H1 (cell line): ENCODE measurements at regions not wholly inside any gene's neighbourhood (a gene's known extent, or its start where the extent isn't known, plus 50 kb on each side); places are given as distances from the start of the nearest gene placed in this dataset.

Experiments
- CTCF ChIA-PET: fragments of 300-600 bp; sonication (Branson Sonifier 250); formaldehyde crosslinking; loops from one replicate; lab custom pipeline; 2021; ENCODE audit not compliant: partially characterized antibody; lab: Charles Lee
- POLR2A ChIA-PET: fragments of 300-600 bp; sonication (Branson Sonifier 250); formaldehyde crosslinking; loops from one replicate; lab custom pipeline; 2021; ENCODE audit warnings: inconsistent platforms; ENCODE audit not compliant: partially characterized antibody; lab: Charles Lee
- DNase-seq, 2 experiments: peaks; one replicate each; pipeline versions ENCODE4 v3.0.0 to v3.0.0-alpha.2; 2010 to 2022; ENCODE audit warnings: low spot score in 2 of 2, low read depth in 1 of 2, mixed read lengths in 1 of 2
- FAIRE-seq: peaks from 2 replicates; lab custom pipeline; 2011; peaks lifted over from hg19 to GRCh38; lab: Jason Lieb, UNC
- H2AFZ ChIP-seq: 2 replicates; pipeline ENCODE4 v1.8.1; 2012; ENCODE audit warnings: low read length, inconsistent platforms
- H2AK5ac ChIP-seq: 2 replicates; pipeline ENCODE4 v1.6.1; 2013; ENCODE audit warnings: low read depth, low read length
- H2BK120ac ChIP-seq: replicated peaks from 2 replicates; pipeline ENCODE3; 2013; ENCODE audit warnings: low read depth, low read length, inconsistent platforms
- H2BK12ac ChIP-seq: 2 replicates; pipeline ENCODE4 v1.6.1; 2013; ENCODE audit warnings: low read depth, low read length
- H2BK15ac ChIP-seq: 2 replicates; pipeline ENCODE4 v1.6.1; 2013; ENCODE audit warnings: low read length
- H2BK20ac ChIP-seq: 2 replicates; pipeline ENCODE4 v1.6.1; 2013; ENCODE audit warnings: low read length
- H2BK5ac ChIP-seq: 2 replicates; pipeline ENCODE4 v1.6.1; 2013; ENCODE audit warnings: low read depth, low read length
- H3K14ac ChIP-seq: 2 replicates; pipeline ENCODE4 v1.6.1; 2013; ENCODE audit warnings: inconsistent platforms; ENCODE audit not compliant: insufficient read length
- H3K18ac ChIP-seq: 2 replicates; pipeline ENCODE4 v1.6.1; 2013; ENCODE audit warnings: low read length; ENCODE audit errors: extremely low read depth
- H3K23ac ChIP-seq: 2 replicates; pipeline ENCODE4 v1.6.1; 2013; ENCODE audit warnings: inconsistent platforms; ENCODE audit not compliant: insufficient read length
- H3K23me2 ChIP-seq: 2 replicates; pipeline ENCODE4 v1.6.1; 2013; ENCODE audit warnings: low read depth, low read length
- H3K27ac ChIP-seq: 2 replicates; pipeline ENCODE4 v1.6.1; 2011; ENCODE audit warnings: low read depth, low read length, inconsistent platforms
- H3K27me3 ChIP-seq, 4 experiments: replicated peaks in 1 of 4; 1 replicate in 1 of 4; 2 replicates in 3 of 4; pipeline versions ENCODE4 v1.6.1 to v1.8.1; 2011 to 2013; ENCODE audit warnings: low read length in 3 of 4, mild to moderate bottlenecking in 3 of 4, inconsistent platforms in 2 of 4, mixed read lengths in 2 of 4, moderate library complexity in 1 of 4; ENCODE audit not compliant: control insufficient read depth in 3 of 4, insufficient read depth in 3 of 4; ENCODE audit errors: extremely low read depth in 1 of 4
- H3K36me3 ChIP-seq, 4 experiments: 2 replicates each; pipeline versions ENCODE4 v1.6.1 to v1.8.1; 2011 to 2013; ENCODE audit warnings: mild to moderate bottlenecking in 4 of 4, low read length in 3 of 4, moderate library complexity in 2 of 4, control low read depth in 1 of 4, inconsistent platforms in 1 of 4; ENCODE audit not compliant: insufficient read depth in 4 of 4, control insufficient read depth in 2 of 4
- H3K4ac ChIP-seq: replicated peaks from 2 replicates; pipeline ENCODE3; 2013; ENCODE audit warnings: low read length, low read depth, mixed read lengths, inconsistent platforms; ENCODE audit not compliant: insufficient read length
- H3K4me1 ChIP-seq, 4 experiments: replicated peaks in 1 of 4; 1 replicate in 1 of 4; 2 replicates in 3 of 4; pipeline versions ENCODE4 v1.6.1 to v1.8.1; 2011 to 2013; ENCODE audit warnings: low read length in 3 of 4, inconsistent platforms in 2 of 4, mixed read lengths in 1 of 4; ENCODE audit not compliant: insufficient read depth in 4 of 4, control insufficient read depth in 3 of 4
- H3K4me2 ChIP-seq, 2 experiments: 2 replicates each; pipeline versions ENCODE4 v1.6.1 to v1.8.1; 2011 to 2013; ENCODE audit warnings: low read depth in 2 of 2, low read length in 2 of 2, control low read depth in 1 of 2, inconsistent platforms in 1 of 2, mild to moderate bottlenecking in 1 of 2; ENCODE audit not compliant: insufficient read depth in 1 of 2
- H3K4me3 ChIP-seq, 4 experiments: fragments of 200-600, 300-600 bp in 1 of 4; sonication (generic), shearing (Covaris generic), sonication (Bioruptor Twin) in 1 of 4; 2 replicates each; pipeline versions ENCODE4 v1.5.1 to v1.8.1; 2011 to 2016; ENCODE audit warnings: low read length in 4 of 4, low read depth in 3 of 4, control low read depth in 2 of 4, inconsistent platforms in 2 of 4, mild to moderate bottlenecking in 2 of 4, mixed read lengths in 1 of 4, moderate library complexity in 1 of 4; ENCODE audit not compliant: insufficient read depth in 2 of 4; ENCODE audit errors: extremely low read depth in 1 of 4
- H3K56ac ChIP-seq: replicated peaks from 2 replicates; pipeline ENCODE3; 2013; ENCODE audit warnings: low read depth, mild to moderate bottlenecking, mixed read lengths, low read length, inconsistent platforms; ENCODE audit not compliant: insufficient read length
- H3K79me1 ChIP-seq: 2 replicates; pipeline ENCODE4 v1.6.1; 2013; ENCODE audit warnings: low read depth, low read length, control low read depth
- H3K79me2 ChIP-seq, 2 experiments: 2 replicates each; pipeline versions ENCODE4 v1.6.1 to v1.8.1; 2012 to 2013; ENCODE audit warnings: low read length in 2 of 2, mild to moderate bottlenecking in 2 of 2, inconsistent platforms in 1 of 2; ENCODE audit not compliant: insufficient read depth in 2 of 2, control insufficient read depth in 1 of 2
- H3K9ac ChIP-seq, 4 experiments: replicated peaks in 1 of 4; 1 replicate in 1 of 4; 2 replicates in 3 of 4; pipeline versions ENCODE4 v1.6.1 to v1.8.1; 2011 to 2013; ENCODE audit warnings: low read depth in 3 of 4, low read length in 3 of 4, control low read depth in 2 of 4, mild to moderate bottlenecking in 2 of 4, moderate library complexity in 2 of 4, inconsistent platforms in 1 of 4; ENCODE audit errors: extremely low read depth in 1 of 4
- H3K9me3 ChIP-seq, 2 experiments: 2 replicates each; pipeline versions ENCODE4 v1.6.1 to v1.8.1; 2012 to 2013; ENCODE audit warnings: mild to moderate bottlenecking in 2 of 2, moderate library complexity in 2 of 2, control low read depth in 1 of 2, inconsistent platforms in 1 of 2, low read depth in 1 of 2, low read length in 1 of 2, mixed read lengths in 1 of 2; ENCODE audit not compliant: insufficient read depth in 2 of 2
- H4K20me1 ChIP-seq, 2 experiments: replicated peaks in 1 of 2; 2 replicates each; pipeline versions ENCODE3 to v1.8.1; 2011 to 2013; ENCODE audit warnings: inconsistent platforms in 2 of 2, low read length in 2 of 2, mild to moderate bottlenecking in 1 of 2; ENCODE audit not compliant: insufficient read depth in 2 of 2, control insufficient read depth in 1 of 2
- H4K5ac ChIP-seq: 2 replicates; pipeline ENCODE4 v1.6.1; 2013; ENCODE audit warnings: low read length, low read depth, mixed read lengths, inconsistent platforms; ENCODE audit not compliant: insufficient read length
- H4K8ac ChIP-seq: 2 replicates; pipeline ENCODE4 v1.8.0; 2013; ENCODE audit warnings: mild to moderate bottlenecking, moderate library complexity, low read length, inconsistent platforms; ENCODE audit not compliant: insufficient read depth; ENCODE audit errors: extremely low read depth
- H4K91ac ChIP-seq: replicated peaks from 2 replicates; pipeline ENCODE3; 2013; ENCODE audit warnings: low read length, mixed read lengths, inconsistent platforms; ENCODE audit not compliant: insufficient read length
- FOSL1 ChIP-seq: IDR thresholded peaks from 2 replicates; pipeline ENCODE4 v1.6.1; 2011; ENCODE audit warnings: mild to moderate bottlenecking, low read depth, low read length, moderate library complexity; ENCODE audit not compliant: insufficient read depth
- WGBS, 2 experiments: shearing (Covaris generic) in 1 of 2; methylation state at CpG; one replicate each; pipeline versions ENCODE4 v1.1.6 to v1.1.7; 2013 to 2015; ENCODE audit warnings: low lambda C conversion rate in 2 of 2, mixed read lengths in 2 of 2, inconsistent platforms in 1 of 2, low coverage in 1 of 2, missing lambda C conversion rate in 1 of 2; ENCODE audit not compliant: insufficient replicate concordance in 2 of 2, insufficient coverage in 1 of 2, insufficient read length in 1 of 2; ENCODE audit errors: extremely low coverage in 1 of 2, missing lambda C conversion rate in 1 of 2; 5-methylcytosine and 5-hydroxymethylcytosine counted together

DNA sequence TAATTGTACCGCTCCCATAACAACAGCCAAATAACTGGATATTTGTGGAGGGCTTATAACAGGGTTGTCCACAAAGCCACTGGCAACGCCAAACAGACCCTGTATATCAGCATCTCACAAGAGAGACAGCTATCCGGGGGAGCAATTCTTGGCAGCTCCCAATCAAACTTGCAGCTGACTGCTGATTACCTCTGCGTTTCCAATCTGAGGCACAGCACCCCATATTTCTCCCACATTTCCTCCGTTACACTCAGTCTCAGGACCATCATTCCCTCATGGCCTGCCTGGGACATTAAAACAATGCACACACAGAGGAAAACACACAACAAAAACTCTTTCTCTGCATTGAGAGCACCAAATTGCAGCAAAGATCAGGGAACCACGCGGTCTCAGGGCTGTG lies 67.8 kb upstream of the SDK1 start:
- Histone ChIP-seq H3K18ac (no peak overlapping the region), H3K9ac (no peak overlapping the region), H3K36me3 (no peaks in the 10 kb centered on the region), H4K20me1 (peaks cover 0 to 7% of the 10 kb centered on the region in 2 experiments), H3K23me2 (peaks cover 6% of the 10 kb centered on the region), H4K5ac (no peak overlapping the region), H2AK5ac (no peak overlapping the region), H3K4ac (no peak overlapping the region), H3K27ac (no peak overlapping the region), H3K79me1 (no peaks in the 10 kb centered on the region), H2AFZ (no peak overlapping the region), H3K23ac (no peak overlapping the region), H2BK12ac (no peak overlapping the region), H2BK15ac (0 out of 2 replicates have a peak overlapping the region, but pooled peaks have one; percentile 20), H3K4me3 (no peak overlapping the region), H3K9me3 (peaks cover 3 to 4% of the 10 kb centered on the region in 2 experiments; a peak in 2 of 4 replicates), H4K8ac (no peak overlapping the region), H2BK120ac (no peak overlapping the region), H3K27me3 (no peaks in the 10 kb centered on the region), H2BK5ac (no peak overlapping the region), H2BK20ac (no peak overlapping the region), H3K14ac (no peak overlapping the region), H3K56ac (no peak overlapping the region), H3K4me2 (no peak overlapping the region), H3K4me1 (no peaks in the 10 kb centered on the region), H3K79me2 (no peaks in the 10 kb centered on the region), H4K91ac (no peak overlapping the region)
- DNase-seq (no peak), FAIRE-seq (no peak)
- 96% methylated on average over 7 of the region's 7 CpGs; no CpG with 5 or more reads in 1 of the 2 experiments for WGBS, 2 experiments
- CTCF ChIA-PET = no interaction called here
- POLR2A ChIA-PET = no interaction called here
- TF ChIP-seq FOSL1 = no peak
